Stimulated activated CD8-positive, alpha-beta memory T cell treated with anti-CD3 and anti-CD28 coated beads, Interleukin-4, amount 100 ng/mL, for 4 hours (primary cell): ENCODE measurements at regions not wholly inside any gene's neighbourhood (a gene's known extent, or its start where the extent isn't known, plus 50 kb on each side); places are given as distances from the start of the nearest gene placed in this dataset.
"Not testable (repeated sequence)": the region's sequence is repeated elsewhere in the genome, so short reads cannot be mapped to it uniquely, and the experiment has no call there.

Source experiments
- DNase-seq, 2 donors: peaks; one replicate each; pipeline ENCODE4 v3.0.0-alpha.2; 2020; ENCODE audit warnings: low read depth in 2 of 2, low spot score in 1 of 2

- no peak for DNase-seq
These were observed 1324.1 kb upstream of the SLC39A10 start for GRCh38 chr2:194332799-194333490.

GRCh38 chr2:194328456-194328855, 1328.6 kb upstream of the SLC39A10 start:
- DNase-seq: no peak

- no peak for DNase-seq
These were observed 1329.7 kb upstream of the SLC39A10 start for GRCh38 chr2:194327196-194327888.

- DNase-seq: no peak
These were observed 1333.3 kb upstream of the SLC39A10 start for GRCh38 chr2:194323740-194324139.

- no peak for DNase-seq
These were observed 1336.5 kb upstream of the SLC39A10 start for GRCh38 chr2:194320520-194320919.

GRCh38 chr2:194319222-194319992, 1337.6 kb upstream of the SLC39A10 start:
- DNase-seq: no peak

GRCh38 chr2:194314042-194314441, 1343.0 kb upstream of the SLC39A10 start:
- no peak for DNase-seq

- no peak for DNase-seq
These were observed 1352.8 kb upstream of the SLC39A10 start for GRCh38 chr2:194304191-194304590.

- DNase-seq: no peak
These were observed 1355.1 kb upstream of the SLC39A10 start for GRCh38 chr2:194301946-194302345.

GRCh38 chr2:194294156-194294555, 1362.9 kb upstream of the SLC39A10 start:
- no peak for DNase-seq

GRCh38 chr2:194291104-194291503, 1365.9 kb upstream of the SLC39A10 start:
- DNase-seq: no peak

GRCh38 chr2:194289712-194290346, 1367.2 kb upstream of the SLC39A10 start:
- no peak for DNase-seq

GRCh38 chr2:194276667-194277066, 1380.4 kb upstream of the SLC39A10 start:
- DNase-seq: not testable (repeated sequence)

GRCh38 chr2:194271293-194271961, 1385.6 kb upstream of the SLC39A10 start:
- no peak for DNase-seq

- no peak for DNase-seq
These were observed 1386.4 kb upstream of the SLC39A10 start for GRCh38 chr2:194270648-194271047.

- no peak for DNase-seq
These were observed 1392.4 kb upstream of the SLC39A10 start for GRCh38 chr2:194264586-194264985.

- no peak for DNase-seq
These were observed 1396.8 kb upstream of the SLC39A10 start for GRCh38 chr2:194260185-194260584.

GRCh38 chr2:194257095-194257494, 1399.9 kb upstream of the SLC39A10 start:
- no peak for DNase-seq

- no peak for DNase-seq
These were observed 1403.3 kb upstream of the SLC39A10 start for GRCh38 chr2:194253528-194254259.

- no peak for DNase-seq
These were observed 1404.9 kb upstream of the SLC39A10 start for GRCh38 chr2:194252127-194252526.
